ENCODE measurements at regions not wholly inside any gene's neighbourhood (a gene's known extent, or its start where the extent isn't known, plus 50 kb on each side); places are given as distances from the start of the nearest gene placed in this dataset.

- TF ChIP-seq POLR2A (IDR thresholded peaks at IDR 0.05) = no peak
- TF ChIP-seq, protein P1, sequence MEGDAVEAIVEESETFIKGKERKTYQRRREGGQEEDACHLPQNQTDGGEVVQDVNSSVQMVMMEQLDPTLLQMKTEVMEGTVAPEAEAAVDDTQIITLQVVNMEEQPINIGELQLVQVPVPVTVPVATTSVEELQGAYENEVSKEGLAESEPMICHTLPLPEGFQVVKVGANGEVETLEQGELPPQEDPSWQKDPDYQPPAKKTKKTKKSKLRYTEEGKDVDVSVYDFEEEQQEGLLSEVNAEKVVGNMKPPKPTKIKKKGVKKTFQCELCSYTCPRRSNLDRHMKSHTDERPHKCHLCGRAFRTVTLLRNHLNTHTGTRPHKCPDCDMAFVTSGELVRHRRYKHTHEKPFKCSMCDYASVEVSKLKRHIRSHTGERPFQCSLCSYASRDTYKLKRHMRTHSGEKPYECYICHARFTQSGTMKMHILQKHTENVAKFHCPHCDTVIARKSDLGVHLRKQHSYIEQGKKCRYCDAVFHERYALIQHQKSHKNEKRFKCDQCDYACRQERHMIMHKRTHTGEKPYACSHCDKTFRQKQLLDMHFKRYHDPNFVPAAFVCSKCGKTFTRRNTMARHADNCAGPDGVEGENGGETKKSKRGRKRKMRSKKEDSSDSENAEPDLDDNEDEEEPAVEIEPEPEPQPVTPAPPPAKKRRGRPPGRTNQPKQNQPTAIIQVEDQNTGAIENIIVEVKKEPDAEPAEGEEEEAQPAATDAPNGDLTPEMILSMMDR (IDR thresholded peaks at IDR 0.05) = no peak
Measured at GRCh38 chr2:18050001-18050400, 171.5 kb downstream of the KCNS3 start.
